ENCODE measurements at regions not wholly inside any gene's neighbourhood (a gene's known extent, or its start where the extent isn't known, plus 50 kb on each side); places are given as distances from the start of the nearest gene placed in this dataset.

DNA sequence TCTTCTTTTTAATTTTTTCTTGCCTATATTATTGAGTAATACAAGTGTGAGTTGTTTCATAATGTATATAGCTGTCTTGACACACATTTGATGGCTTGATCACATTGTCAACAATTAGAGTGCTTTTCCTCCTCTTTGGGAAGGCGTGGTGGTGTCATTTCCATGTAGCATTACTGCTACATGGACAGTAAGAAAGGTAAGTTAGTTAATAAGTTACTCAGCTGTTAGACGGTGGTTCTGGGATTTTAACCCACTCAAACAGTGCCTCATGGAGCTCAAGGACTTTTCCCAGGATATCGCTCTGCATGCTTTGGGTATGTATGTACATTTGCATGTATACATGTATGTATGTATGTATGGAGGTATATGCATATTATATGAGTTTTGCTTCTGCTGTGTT lies 94.6 kb downstream of the HAPSTR1 start:
- no peak for DNase-seq (ENCODE audit: low read depth in 2 of 2)

DNA sequence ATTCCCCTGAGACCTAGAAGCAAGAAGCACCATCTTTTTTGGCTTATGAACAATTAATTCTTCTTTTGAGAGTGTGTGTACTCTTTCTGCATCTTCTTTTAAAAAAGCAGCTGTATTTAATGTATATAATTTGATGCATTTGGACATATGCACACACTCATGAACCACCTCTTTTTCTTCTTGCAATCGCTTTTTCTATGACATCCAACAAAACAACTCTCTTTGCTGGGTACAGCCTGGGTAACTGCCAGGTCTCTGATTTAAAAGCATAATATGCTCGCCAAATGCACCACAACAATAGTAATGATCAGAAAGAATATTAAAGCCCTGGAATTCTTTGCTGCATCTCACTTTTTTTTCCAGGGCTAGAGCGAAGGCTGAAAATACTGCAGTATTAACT lies 97.3 kb downstream of the HAPSTR1 start:
- no peak for DNase-seq (ENCODE audit: low read depth in 2 of 2)

GRCh38 chr16:9191274-9191850 lies 99.9 kb downstream of the HAPSTR1 start:
- DNase-seq (ENCODE audit: low read depth in 2 of 2) = no peak

DNA sequence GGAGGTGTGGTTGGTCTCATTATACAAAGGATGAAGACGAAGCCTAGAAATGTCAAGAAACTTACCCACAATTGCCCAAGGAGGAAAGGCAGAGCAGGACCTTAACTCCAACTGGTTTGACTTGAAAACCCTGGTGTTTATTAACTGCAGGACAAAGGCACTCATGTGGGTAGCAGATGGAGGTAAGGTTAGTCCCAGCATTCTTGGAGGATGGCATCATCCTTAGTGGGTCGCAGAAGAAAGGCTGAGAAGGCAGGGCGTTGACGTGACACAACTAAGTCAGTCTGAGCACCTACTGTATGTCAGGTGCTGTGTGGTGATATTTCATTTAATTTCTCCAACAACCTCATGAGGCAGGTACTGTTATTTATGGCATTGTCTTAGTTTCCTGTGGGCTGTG lies 101.3 kb downstream of the HAPSTR1 start:
- peak in 1 of 2 experiments; percentile 0 for DNase-seq (ENCODE audit: low read depth in 2 of 2)

DNA sequence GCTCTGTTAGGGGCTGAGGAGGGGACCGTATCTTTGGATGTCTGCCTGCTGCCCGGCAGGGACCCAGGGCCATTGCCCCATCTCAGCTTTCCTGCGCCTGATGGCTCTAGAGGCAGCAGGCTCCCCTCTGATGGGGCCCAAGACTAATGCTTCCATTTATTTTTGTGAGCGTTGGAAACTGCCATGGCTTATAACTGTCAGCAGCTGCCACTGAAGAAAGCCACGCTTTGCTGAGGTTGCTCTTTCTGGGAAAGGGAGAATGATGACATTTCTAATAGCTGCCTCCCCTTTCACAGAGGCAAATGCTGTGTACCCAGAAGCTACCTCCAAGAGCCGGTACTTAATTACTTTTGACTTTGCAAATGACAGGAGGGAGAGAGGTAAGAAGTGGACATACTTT lies 103.8 kb downstream of the HAPSTR1 start:
- DNase-seq (ENCODE audit: low read depth in 2 of 2) = no peak

GRCh38 chr16:9197957-9198661 lies 106.7 kb downstream of the HAPSTR1 start:
- no peak for DNase-seq (ENCODE audit: low read depth in 2 of 2)

DNA sequence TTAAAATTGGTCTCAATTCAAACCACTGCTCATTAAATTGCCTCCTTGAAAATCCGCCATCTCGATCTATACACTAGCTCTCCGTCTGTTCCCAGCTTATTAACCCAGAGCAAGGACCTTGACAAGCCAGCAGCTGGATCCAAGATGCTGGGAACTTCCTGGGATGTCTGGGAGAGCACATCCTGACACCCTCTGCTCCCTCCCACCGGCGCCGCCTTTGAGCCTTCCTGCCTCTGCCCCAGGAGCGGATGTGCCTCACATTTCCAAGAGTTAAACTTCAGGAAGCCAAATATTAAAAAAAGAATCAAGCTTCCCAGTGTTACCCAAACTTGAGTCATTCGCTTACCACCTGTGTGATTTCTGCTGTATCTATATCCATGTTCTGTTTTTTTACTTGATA lies 107.9 kb downstream of the HAPSTR1 start:
- DNase-seq (ENCODE audit: low read depth in 2 of 2) = no peak

DNA sequence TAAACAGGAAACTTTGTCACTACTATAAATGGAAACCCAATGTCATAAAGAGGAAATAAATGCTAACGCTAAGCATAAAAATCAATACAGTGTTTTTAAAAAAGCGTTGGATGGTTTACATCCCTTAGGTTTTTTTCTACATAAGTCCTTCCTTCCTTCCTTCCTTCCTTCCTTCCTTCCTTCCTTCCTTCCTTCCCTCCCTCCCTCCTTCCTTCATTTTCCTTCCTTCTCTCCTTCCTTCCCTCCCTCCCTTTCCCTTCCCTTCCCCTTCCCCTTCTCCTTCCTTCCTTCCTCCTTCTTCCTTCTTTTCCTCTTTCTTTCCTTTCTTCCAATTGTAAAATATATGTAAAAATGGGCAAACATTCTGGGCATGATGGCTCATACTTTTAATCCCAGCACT lies 108.3 kb downstream of the HAPSTR1 start:
- no peak for DNase-seq (ENCODE audit: low read depth in 2 of 2)

GRCh38 chr16:9203956-9204355 lies 112.5 kb downstream of the HAPSTR1 start:
- DNase-seq (ENCODE audit: low read depth in 2 of 2) = no peak

DNA sequence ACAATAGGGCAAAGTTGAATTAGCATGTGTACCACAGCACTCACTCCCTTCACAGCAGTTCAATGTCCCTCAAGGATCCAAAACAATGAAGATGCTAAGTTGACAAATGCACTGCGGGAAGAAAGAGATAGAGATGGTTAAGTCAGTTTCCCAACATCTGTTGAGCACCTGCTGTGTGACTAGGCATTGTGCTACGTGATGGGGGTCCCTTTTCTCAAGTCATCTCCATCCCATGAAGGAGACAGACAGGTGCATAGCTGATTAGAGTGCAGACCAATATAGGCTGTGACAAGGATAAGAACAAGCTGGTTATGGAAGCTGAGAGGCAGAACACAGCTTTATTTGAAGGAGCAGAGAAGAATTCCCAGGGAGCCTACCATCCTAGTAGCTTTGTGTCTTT lies 114.2 kb downstream of the HAPSTR1 start:
- no peak for DNase-seq (ENCODE audit: low read depth in 2 of 2)

GRCh38 chr16:9206156-9206555 lies 114.7 kb downstream of the HAPSTR1 start:
- DNase-seq (ENCODE audit: low read depth in 2 of 2) = no peak

DNA sequence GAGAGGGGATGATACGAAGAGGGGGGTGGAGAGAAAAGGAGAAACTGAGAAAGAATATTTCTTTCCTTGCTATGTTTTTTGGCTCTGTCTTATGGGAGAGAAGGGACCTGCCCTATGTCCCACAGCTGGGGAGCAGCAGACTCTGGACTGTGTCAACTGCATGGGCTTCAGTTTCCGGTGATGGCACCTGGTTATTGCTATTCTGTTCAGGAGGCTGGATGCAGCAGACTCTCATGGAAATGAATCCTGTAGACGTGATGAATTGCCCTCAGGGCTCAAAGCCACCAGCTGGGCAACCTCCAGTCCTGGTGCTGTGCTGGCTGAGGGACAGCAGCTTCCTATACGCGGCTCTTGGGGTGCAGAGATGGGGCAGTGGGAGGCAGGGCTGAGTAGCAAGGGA lies 121.2 kb downstream of the HAPSTR1 start:
- no peak for DNase-seq (ENCODE audit: low read depth in 2 of 2)

GRCh38 chr16:9219813-9220212 lies 128.4 kb downstream of the HAPSTR1 start:
- DNase-seq (ENCODE audit: low read depth in 2 of 2) = no peak

- DNase-seq (ENCODE audit: low read depth in 2 of 2) = no peak
These were observed 134.3 kb downstream of the HAPSTR1 start for GRCh38 chr16:9225527-9226316.

GRCh38 chr16:9226924-9227323 lies 135.5 kb downstream of the HAPSTR1 start:
- no peak for DNase-seq (ENCODE audit: low read depth in 2 of 2)

GRCh38 chr16:9231039-9231438 lies 139.6 kb downstream of the HAPSTR1 start:
- no peak for DNase-seq (ENCODE audit: low read depth in 2 of 2)

DNA sequence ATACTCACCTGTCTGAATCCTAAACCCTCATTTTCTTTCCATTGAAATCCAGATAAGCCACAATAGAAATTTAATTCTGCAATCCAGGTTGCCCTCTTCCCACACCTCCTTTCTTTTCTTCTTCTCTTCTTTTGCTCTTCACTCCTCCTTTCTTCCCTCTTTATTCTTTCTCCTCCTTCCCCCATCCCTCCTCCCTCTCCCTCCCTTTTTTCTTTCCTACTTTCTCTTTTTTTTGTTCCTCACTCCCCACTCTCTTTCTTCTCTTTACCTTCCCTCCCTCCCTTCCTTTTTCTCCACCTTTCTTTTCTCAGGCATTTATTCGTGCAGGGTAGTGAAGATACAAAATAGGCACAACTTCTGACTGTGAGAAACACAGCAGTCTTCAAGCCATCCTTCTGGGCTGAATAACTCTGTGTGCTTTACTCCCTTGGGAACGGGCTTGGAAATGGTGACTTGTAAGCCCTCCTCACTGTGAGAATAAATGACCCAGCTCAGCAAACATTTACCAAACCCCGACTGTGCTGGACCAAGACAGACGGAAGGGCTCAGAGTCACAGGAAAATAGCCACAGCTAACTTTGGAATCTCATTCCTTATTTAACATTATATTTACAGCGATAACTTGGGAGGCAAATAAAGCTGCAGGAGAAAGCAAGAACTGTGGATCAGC lies 140.8 kb downstream of the HAPSTR1 start:
- no peak for DNase-seq (ENCODE audit: low read depth in 2 of 2)

- DNase-seq (ENCODE audit: low read depth in 2 of 2) = no peak
These were observed 144.4 kb downstream of the HAPSTR1 start for GRCh38 chr16:9235867-9236266.

DNA sequence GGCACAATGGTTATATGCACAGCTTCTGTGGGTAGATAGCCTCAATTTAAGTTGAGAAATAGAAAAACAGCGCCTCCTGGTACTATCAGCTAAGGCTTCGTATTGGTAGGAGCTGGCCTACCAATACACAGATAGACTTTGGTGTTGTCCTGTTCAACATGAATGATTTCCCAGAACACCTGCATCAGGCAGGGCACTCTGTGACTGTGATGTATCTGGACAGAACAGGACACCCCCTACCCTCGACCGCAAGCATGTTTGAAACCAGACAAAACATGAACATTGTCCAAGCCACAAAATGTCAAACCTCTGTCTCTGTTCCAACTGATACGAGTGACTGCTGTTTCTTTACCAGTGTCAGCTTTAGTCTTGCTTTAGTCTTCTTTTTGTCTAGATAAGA lies 144.9 kb downstream of the HAPSTR1 start:
- DNase-seq (ENCODE audit: low read depth in 2 of 2) = no peak

DNA sequence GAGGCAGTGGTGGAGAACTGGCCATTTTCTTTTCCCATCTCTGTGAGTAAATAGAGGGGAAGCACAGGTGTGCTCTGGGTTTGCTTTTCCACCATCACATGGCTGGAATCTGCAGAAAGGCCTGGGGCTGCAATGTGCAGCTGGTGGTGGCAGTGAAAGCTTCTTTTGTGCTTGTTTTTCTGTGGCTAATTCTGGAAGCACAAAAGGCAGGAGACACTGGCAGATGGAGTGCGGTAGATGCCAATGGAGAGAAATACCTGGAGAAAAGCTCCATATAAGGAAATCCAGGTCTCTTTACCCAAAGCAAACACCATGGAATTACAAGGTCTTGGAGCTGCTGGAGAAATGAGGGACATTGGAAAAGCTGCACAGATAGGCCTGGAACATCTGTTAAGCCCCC lies 146.9 kb downstream of the HAPSTR1 start:
- no peak for DNase-seq (ENCODE audit: low read depth in 2 of 2)

GRCh38 chr16:9241177-9241576 lies 149.7 kb downstream of the HAPSTR1 start:
- no peak for DNase-seq (ENCODE audit: low read depth in 2 of 2)

DNA sequence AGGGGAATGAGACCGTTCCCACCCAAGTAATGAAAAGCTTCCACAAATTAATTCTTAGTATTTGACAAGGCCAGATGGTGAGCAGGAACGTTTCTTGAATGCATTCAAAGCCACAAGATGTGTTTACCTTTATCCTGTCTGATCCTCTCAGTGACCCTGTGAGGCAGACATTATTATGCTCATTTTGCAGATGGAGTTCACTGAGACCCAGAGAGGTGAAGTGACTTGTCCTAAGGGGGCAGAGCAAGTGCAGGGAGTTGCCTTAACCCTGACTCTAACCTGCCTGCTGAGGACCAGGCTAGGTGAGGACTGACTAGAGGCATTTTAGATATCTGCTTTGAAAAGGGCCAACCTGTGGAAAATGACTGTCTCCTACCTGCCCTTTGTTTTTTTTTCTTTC lies 156.7 kb downstream of the HAPSTR1 start:
- no peak for DNase-seq (ENCODE audit: low read depth in 2 of 2)

GRCh38 chr16:9249534-9249933 lies 158.1 kb downstream of the HAPSTR1 start:
- no peak for DNase-seq (ENCODE audit: low read depth in 2 of 2)

Data from fibroblast of skin of left quadriceps (primary cell).